ENCODE measurements at regions not wholly inside any gene's neighbourhood (a gene's known extent, or its start where the extent isn't known, plus 50 kb on each side); places are given as distances from the start of the nearest gene placed in this dataset.

GRCh38 chr4:130568746-130569145 is 1472.8 kb downstream of the C4orf33 start:
- Histone ChIP-seq H4K8ac (ENCODE audit: low read depth, low read length) (no peak overlapping the region), H3K4me1 (ENCODE audit: control insufficient read depth in 2 of 2, insufficient read depth in 1 of 2, low read depth in 1 of 2, low read length in 2 of 2) (peaks cover 0 to 1% of the 10 kb centered on the region in 2 donors), H2BK120ac (ENCODE audit: low read depth, low read length) (no peak overlapping the region), H4K91ac (ENCODE audit: low read depth, low read length, poor library complexity) (no peak overlapping the region), H2BK12ac (ENCODE audit: low read length) (no peak overlapping the region), H3K9ac (ENCODE audit: low read depth, low read length, poor library complexity) (no peak overlapping the region), H2AK5ac (ENCODE audit: low read depth, low read length) (no peak overlapping the region), H3K4ac (ENCODE audit: low read length) (no peak overlapping the region), H3K14ac (ENCODE audit: low read length) (no peak overlapping the region), H3K4me3 (ENCODE audit: low read length in 2 of 2) (no peak overlapping the region), H2BK5ac (ENCODE audit: low read length) (no peak overlapping the region), H3K4me2 (ENCODE audit: insufficient read depth, low read length, poor library complexity, severe bottlenecking) (no peak overlapping the region), H3K79me1 (ENCODE audit: low read depth, low read length) (no peaks in the 10 kb centered on the region), H3K27me3 (ENCODE audit: control insufficient read depth in 3 of 3, insufficient read depth in 3 of 3, low read depth in 1 of 3, low read length in 3 of 3) (peaks cover 0 to 21% (median 0%) of the 10 kb centered on the region in 3 experiments), H3K27ac (replicated peaks; ENCODE audit: low read length) (no peak overlapping the region), H3K36me3 (replicated peaks in 1 of 2; ENCODE audit: control insufficient read depth in 2 of 2, insufficient read depth in 2 of 2, low read length in 2 of 2) (no peaks in the 10 kb centered on the region), H2BK15ac (ENCODE audit: low read length) (no peak overlapping the region), H3K18ac (ENCODE audit: low read length) (no peak overlapping the region), H3K23ac (ENCODE audit: low read depth, low read length, poor library complexity) (no peak overlapping the region), H3K9me3 (replicated peaks in 1 of 2; ENCODE audit: control insufficient read depth in 2 of 2, insufficient read depth in 1 of 2, low read depth in 1 of 2, low read length in 2 of 2) (peaks cover 0 to 12% of the 10 kb centered on the region in 2 donors), H2AFZ (ENCODE audit: low read length) (no peak overlapping the region)
- DNase-seq (ENCODE audit: low spot score), result no peak
- no CpG with 5 or more reads among the region's 1 CpG for WGBS, 2 donors (ENCODE audit: extremely low coverage in 2 of 2, insufficient read length in 2 of 2, insufficient replicate concordance in 1 of 2)

DNA sequence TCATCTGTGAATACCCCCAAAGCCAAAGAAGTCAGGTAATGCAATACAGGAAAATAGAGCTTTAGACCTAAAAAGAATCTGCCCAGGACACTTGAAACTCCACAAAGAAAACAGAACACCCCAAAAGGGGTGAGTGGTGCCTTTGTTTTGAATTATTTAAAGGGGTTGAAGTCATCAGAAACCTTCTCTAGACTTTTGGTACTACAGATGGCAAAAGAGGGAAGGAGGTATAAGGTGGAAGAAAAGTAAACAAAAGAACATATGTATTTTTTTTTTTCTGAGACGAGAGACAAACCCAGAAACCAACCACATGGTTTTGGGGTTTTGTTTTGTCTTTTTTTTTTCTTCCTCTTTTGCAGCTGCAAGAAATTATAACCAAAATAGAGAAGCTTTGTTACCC is 1477.8 kb downstream of the C4orf33 start:
- Histone ChIP-seq H3K4me1 (ENCODE audit: control insufficient read depth in 2 of 2, insufficient read depth in 1 of 2, low read depth in 1 of 2, low read length in 2 of 2) (peaks cover 2 to 3% of the 10 kb centered on the region in 2 donors), H3K23ac (ENCODE audit: low read depth, low read length, poor library complexity) (no peak overlapping the region), H2BK12ac (ENCODE audit: low read length) (no peak overlapping the region), H3K27ac (replicated peaks; ENCODE audit: low read length) (no peak overlapping the region), H3K27me3 (ENCODE audit: control insufficient read depth in 3 of 3, insufficient read depth in 3 of 3, low read depth in 1 of 3, low read length in 3 of 3) (peaks cover 0 to 56% (median 0%) of the 10 kb centered on the region in 3 experiments), H3K4me2 (ENCODE audit: insufficient read depth, low read length, poor library complexity, severe bottlenecking) (no peak overlapping the region), H3K14ac (ENCODE audit: low read length) (no peak overlapping the region), H2AK5ac (ENCODE audit: low read depth, low read length) (no peak overlapping the region), H3K36me3 (replicated peaks in 1 of 2; ENCODE audit: control insufficient read depth in 2 of 2, insufficient read depth in 2 of 2, low read length in 2 of 2) (no peaks in the 10 kb centered on the region), H3K18ac (ENCODE audit: low read length) (no peak overlapping the region), H2BK120ac (ENCODE audit: low read depth, low read length) (no peak overlapping the region), H2BK5ac (ENCODE audit: low read length) (no peak overlapping the region), H4K8ac (ENCODE audit: low read depth, low read length) (no peak overlapping the region), H2AFZ (ENCODE audit: low read length) (no peak overlapping the region), H3K79me1 (ENCODE audit: low read depth, low read length) (no peaks in the 10 kb centered on the region), H3K9ac (ENCODE audit: low read depth, low read length, poor library complexity) (no peak overlapping the region), H2BK15ac (ENCODE audit: low read length) (no peak overlapping the region), H3K4me3 (ENCODE audit: low read length in 2 of 2) (no peak overlapping the region), H4K91ac (ENCODE audit: low read depth, low read length, poor library complexity) (no peak overlapping the region), H3K9me3 (replicated peaks in 1 of 2; ENCODE audit: control insufficient read depth in 2 of 2, insufficient read depth in 1 of 2, low read depth in 1 of 2, low read length in 2 of 2) (peaks cover 0 to 11% of the 10 kb centered on the region in 2 donors), H3K4ac (ENCODE audit: low read length) (no peak overlapping the region)
- DNase-seq (ENCODE audit: low spot score), result no peak
- WGBS, 2 donors (ENCODE audit: extremely low coverage in 2 of 2, insufficient read length in 2 of 2, insufficient replicate concordance in 1 of 2), result no CpG with 5 or more reads among the region's 1 CpG

- no peak for DNase-seq (ENCODE audit: low spot score)
- Histone ChIP-seq H2BK120ac (ENCODE audit: low read depth, low read length) (no peak overlapping the region), H3K14ac (ENCODE audit: low read length) (no peak overlapping the region), H3K4me3 (ENCODE audit: low read length in 2 of 2) (no peak overlapping the region), H3K4me2 (ENCODE audit: insufficient read depth, low read length, poor library complexity, severe bottlenecking) (no peak overlapping the region), H3K4ac (ENCODE audit: low read length) (no peak overlapping the region), H3K27me3 (ENCODE audit: control insufficient read depth in 3 of 3, insufficient read depth in 3 of 3, low read depth in 1 of 3, low read length in 3 of 3) (peaks cover 0 to 61% (median 0%) of the 10 kb centered on the region in 3 experiments), H2BK5ac (ENCODE audit: low read length) (no peak overlapping the region), H2BK15ac (ENCODE audit: low read length) (no peak overlapping the region), H4K91ac (ENCODE audit: low read depth, low read length, poor library complexity) (no peak overlapping the region), H4K8ac (ENCODE audit: low read depth, low read length) (no peak overlapping the region), H2AK5ac (ENCODE audit: low read depth, low read length) (no peak overlapping the region), H3K9ac (ENCODE audit: low read depth, low read length, poor library complexity) (no peak overlapping the region), H3K18ac (ENCODE audit: low read length) (no peak overlapping the region), H3K36me3 (replicated peaks in 1 of 2; ENCODE audit: control insufficient read depth in 2 of 2, insufficient read depth in 2 of 2, low read length in 2 of 2) (no peaks in the 10 kb centered on the region), H2BK12ac (ENCODE audit: low read length) (no peak overlapping the region), H3K79me1 (ENCODE audit: low read depth, low read length) (no peaks in the 10 kb centered on the region), H3K9me3 (replicated peaks in 1 of 2; ENCODE audit: control insufficient read depth in 2 of 2, insufficient read depth in 1 of 2, low read depth in 1 of 2, low read length in 2 of 2) (peaks cover 0 to 8% of the 10 kb centered on the region in 2 donors), H3K27ac (replicated peaks; ENCODE audit: low read length) (no peak overlapping the region), H2AFZ (ENCODE audit: low read length) (no peak overlapping the region), H3K23ac (ENCODE audit: low read depth, low read length, poor library complexity) (no peak overlapping the region), H3K4me1 (ENCODE audit: control insufficient read depth in 2 of 2, insufficient read depth in 1 of 2, low read depth in 1 of 2, low read length in 2 of 2) (peaks cover 3% of the 10 kb centered on the region in 2 donors)
- no CpG with 5 or more reads among the region's 2 CpGs for WGBS, 2 donors (ENCODE audit: extremely low coverage in 2 of 2, insufficient read length in 2 of 2, insufficient replicate concordance in 1 of 2)
Observed at GRCh38 chr4:130574215-130574614, 1478.3 kb downstream of the C4orf33 start.

DNA sequence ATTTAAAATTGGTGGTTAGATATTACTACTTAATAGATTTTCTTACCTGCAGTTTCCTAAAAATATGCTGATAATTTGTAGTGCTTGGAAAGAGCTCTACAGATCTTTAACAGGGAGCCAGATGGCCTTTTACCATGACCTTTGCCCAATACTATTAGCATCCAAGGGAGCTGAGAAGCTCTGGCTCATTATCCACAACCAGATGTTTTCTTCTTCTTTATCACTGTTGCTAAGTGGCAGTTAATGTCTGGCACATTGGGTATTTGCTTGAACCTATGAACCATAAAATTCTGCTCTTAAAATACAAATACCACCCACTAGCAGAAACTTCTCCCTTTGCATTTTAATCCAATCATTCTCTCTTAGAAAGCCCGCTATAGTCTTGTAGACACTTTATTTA is 1480.3 kb downstream of the C4orf33 start:
- Histone ChIP-seq H3K79me1 (ENCODE audit: low read depth, low read length) (no peaks in the 10 kb centered on the region), H2BK15ac (ENCODE audit: low read length) (no peak overlapping the region), H3K14ac (ENCODE audit: low read length) (no peak overlapping the region), H3K4me3 (ENCODE audit: low read length in 2 of 2) (no peak overlapping the region), H3K18ac (ENCODE audit: low read length) (no peak overlapping the region), H2AFZ (ENCODE audit: low read length) (no peak overlapping the region), H3K4ac (ENCODE audit: low read length) (no peak overlapping the region), H3K23ac (ENCODE audit: low read depth, low read length, poor library complexity) (no peak overlapping the region), H3K36me3 (replicated peaks in 1 of 2; ENCODE audit: control insufficient read depth in 2 of 2, insufficient read depth in 2 of 2, low read length in 2 of 2) (no peaks in the 10 kb centered on the region), H3K27ac (replicated peaks; ENCODE audit: low read length) (no peak overlapping the region), H3K4me1 (ENCODE audit: control insufficient read depth in 2 of 2, insufficient read depth in 1 of 2, low read depth in 1 of 2, low read length in 2 of 2) (peaks cover 3% of the 10 kb centered on the region in 2 donors), H3K9me3 (replicated peaks in 1 of 2; ENCODE audit: control insufficient read depth in 2 of 2, insufficient read depth in 1 of 2, low read depth in 1 of 2, low read length in 2 of 2) (peaks cover 0 to 8% of the 10 kb centered on the region in 2 donors), H4K8ac (ENCODE audit: low read depth, low read length) (no peak overlapping the region), H3K27me3 (ENCODE audit: control insufficient read depth in 3 of 3, insufficient read depth in 3 of 3, low read depth in 1 of 3, low read length in 3 of 3) (peaks cover 0 to 80% (median 0%) of the 10 kb centered on the region in 3 experiments), H3K9ac (ENCODE audit: low read depth, low read length, poor library complexity) (no peak overlapping the region), H2BK12ac (ENCODE audit: low read length) (no peak overlapping the region), H4K91ac (ENCODE audit: low read depth, low read length, poor library complexity) (no peak overlapping the region), H2BK120ac (ENCODE audit: low read depth, low read length) (no peak overlapping the region), H2AK5ac (ENCODE audit: low read depth, low read length) (no peak overlapping the region), H2BK5ac (ENCODE audit: low read length) (no peak overlapping the region), H3K4me2 (ENCODE audit: insufficient read depth, low read length, poor library complexity, severe bottlenecking) (no peak overlapping the region)
- DNase-seq (ENCODE audit: low spot score), result no peak
- no CpG with 5 or more reads among the region's 1 CpG for WGBS, 2 donors (ENCODE audit: extremely low coverage in 2 of 2, insufficient read length in 2 of 2, insufficient replicate concordance in 1 of 2)

All from neuronal stem cell (in vitro differentiated cells).